ENCODE measurements at regions not wholly inside any gene's neighbourhood (a gene's known extent, or its start where the extent isn't known, plus 50 kb on each side); places are given as distances from the start of the nearest gene placed in this dataset.
"Not testable (repeated sequence)": the region's sequence is repeated elsewhere in the genome, so short reads cannot be mapped to it uniquely, and the experiment has no call there.

DNA sequence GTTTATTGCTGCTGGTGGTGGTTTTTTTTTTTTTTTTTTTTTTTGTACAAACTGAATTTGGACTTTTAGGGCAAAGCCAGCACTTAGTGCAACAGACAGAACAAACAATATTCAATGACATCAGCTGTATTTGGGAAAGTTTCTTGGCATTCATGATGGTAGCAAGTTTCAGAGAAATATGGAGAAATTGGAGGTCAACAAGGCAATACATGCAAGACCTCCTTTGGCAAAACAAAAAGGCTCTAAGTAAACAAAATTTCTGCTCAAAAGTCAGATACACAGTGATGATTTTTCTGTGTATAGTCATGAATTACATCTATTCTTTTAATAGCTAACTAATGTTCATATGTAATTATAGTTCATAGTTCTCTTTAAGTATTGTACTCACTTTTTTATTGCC is 612.5 kb upstream of the LUZP2 start:
- Histone ChIP-seq H4K20me1 (ENCODE audit: insufficient read depth, low read length) (no peaks in the 10 kb centered on the region), H3K36me3 (replicated peaks; ENCODE audit: low read depth, low read length) (no peaks in the 10 kb centered on the region), H2AFZ (ENCODE audit: low read depth, low read length) (no peak overlapping the region), H3K4me3 (ENCODE audit: low read length) (no peak overlapping the region), H3K4me1 (ENCODE audit: low read length) (no peaks in the 10 kb centered on the region), H3K9me3 (ENCODE audit: insufficient read depth, low read length) (no peaks in the 10 kb centered on the region), H3K27me3 (ENCODE audit: low read depth, low read length) (no peaks in the 10 kb centered on the region), H3K27ac (ENCODE audit: low read length) (no peak overlapping the region), H3K9ac (ENCODE audit: low read length) (no peak overlapping the region), H3K79me2 (ENCODE audit: low read length) (no peaks in the 10 kb centered on the region), H3K4me2 (ENCODE audit: low read length) (no peak overlapping the region)
- no peak for TF ChIP-seq EZH2phosphoT487 (IDR thresholded peaks at IDR 0.05; ENCODE audit: low read depth)
- TF ChIP-seq, protein P1, sequence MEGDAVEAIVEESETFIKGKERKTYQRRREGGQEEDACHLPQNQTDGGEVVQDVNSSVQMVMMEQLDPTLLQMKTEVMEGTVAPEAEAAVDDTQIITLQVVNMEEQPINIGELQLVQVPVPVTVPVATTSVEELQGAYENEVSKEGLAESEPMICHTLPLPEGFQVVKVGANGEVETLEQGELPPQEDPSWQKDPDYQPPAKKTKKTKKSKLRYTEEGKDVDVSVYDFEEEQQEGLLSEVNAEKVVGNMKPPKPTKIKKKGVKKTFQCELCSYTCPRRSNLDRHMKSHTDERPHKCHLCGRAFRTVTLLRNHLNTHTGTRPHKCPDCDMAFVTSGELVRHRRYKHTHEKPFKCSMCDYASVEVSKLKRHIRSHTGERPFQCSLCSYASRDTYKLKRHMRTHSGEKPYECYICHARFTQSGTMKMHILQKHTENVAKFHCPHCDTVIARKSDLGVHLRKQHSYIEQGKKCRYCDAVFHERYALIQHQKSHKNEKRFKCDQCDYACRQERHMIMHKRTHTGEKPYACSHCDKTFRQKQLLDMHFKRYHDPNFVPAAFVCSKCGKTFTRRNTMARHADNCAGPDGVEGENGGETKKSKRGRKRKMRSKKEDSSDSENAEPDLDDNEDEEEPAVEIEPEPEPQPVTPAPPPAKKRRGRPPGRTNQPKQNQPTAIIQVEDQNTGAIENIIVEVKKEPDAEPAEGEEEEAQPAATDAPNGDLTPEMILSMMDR (IDR thresholded peaks at IDR 0.05; ENCODE audit: low read depth, low read length), result no peak

DNA sequence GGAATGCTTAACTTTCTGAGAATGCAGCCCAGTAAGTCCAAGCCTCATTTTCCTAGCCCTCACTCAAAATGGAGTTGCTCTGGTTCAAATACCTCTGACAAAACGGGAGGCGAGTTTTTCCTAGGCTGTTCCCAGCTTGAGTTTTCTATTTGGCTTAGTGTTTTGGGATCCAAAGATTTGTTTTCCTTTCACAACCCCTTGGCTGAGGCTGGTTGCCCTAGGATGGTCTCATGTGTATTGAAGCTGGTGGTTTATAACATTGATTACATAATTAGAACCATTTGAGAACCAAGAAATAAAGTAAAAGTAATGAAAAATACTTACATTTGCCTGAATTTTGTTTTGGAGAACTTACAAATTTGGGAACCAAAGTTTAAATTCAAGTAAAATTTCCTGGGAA is 611.1 kb upstream of the LUZP2 start:
- H3K36me3 ChIP-seq (replicated peaks; ENCODE audit: low read depth, low read length), result no peaks in the 10 kb centered on the region

DNA sequence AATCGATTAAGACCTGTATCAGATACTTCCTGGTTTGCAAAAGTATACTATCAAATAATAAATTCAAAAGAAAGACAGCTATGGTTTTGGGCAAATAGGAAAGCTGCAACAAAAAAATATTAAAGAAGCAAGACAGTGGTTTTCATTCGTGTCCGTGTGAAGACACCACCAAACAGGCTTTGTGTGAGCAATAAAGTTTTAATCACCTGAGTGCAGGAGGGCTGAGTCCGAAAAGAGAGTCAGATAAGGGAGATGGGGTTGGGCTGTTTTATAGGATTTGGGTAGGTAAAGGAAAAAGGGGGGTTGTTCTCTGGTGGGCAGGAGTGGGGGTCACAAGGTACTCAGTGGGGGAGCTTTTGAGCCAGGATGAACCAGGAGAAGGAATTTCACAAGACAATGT is 609.7 kb upstream of the LUZP2 start:
- not testable (repeated sequence) for H3K4me3 ChIP-seq (ENCODE audit: low read length); H3K36me3 ChIP-seq (replicated peaks; ENCODE audit: low read depth, low read length); H3K27me3 ChIP-seq (ENCODE audit: low read depth, low read length); H3K9ac ChIP-seq (ENCODE audit: low read length); H3K9me3 ChIP-seq (ENCODE audit: insufficient read depth, low read length); H4K20me1 ChIP-seq (ENCODE audit: insufficient read depth, low read length); H3K27ac ChIP-seq (ENCODE audit: low read length); H3K4me1 ChIP-seq (ENCODE audit: low read length); H3K4me2 ChIP-seq (ENCODE audit: low read length); H3K79me2 ChIP-seq (ENCODE audit: low read length); H2AFZ ChIP-seq (ENCODE audit: low read depth, low read length)

More for the DNA sequence above, 611.1 kb upstream of the LUZP2 start:
- Histone ChIP-seq H3K27me3 (ENCODE audit: low read depth, low read length) (no peaks in the 10 kb centered on the region), H3K79me2 (ENCODE audit: low read length) (no peaks in the 10 kb centered on the region), H4K20me1 (ENCODE audit: insufficient read depth, low read length) (no peaks in the 10 kb centered on the region), H3K4me1 (ENCODE audit: low read length) (no peaks in the 10 kb centered on the region), H3K4me3 (ENCODE audit: low read length) (no peak overlapping the region), H3K4me2 (ENCODE audit: low read length) (no peak overlapping the region), H3K9ac (ENCODE audit: low read length) (no peak overlapping the region), H3K9me3 (ENCODE audit: insufficient read depth, low read length) (no peaks in the 10 kb centered on the region), H2AFZ (ENCODE audit: low read depth, low read length) (no peak overlapping the region), H3K27ac (ENCODE audit: low read length) (no peak overlapping the region)
- TF ChIP-seq, protein P1 (IDR thresholded peaks at IDR 0.05; ENCODE audit: low read depth, low read length), result no peak
- TF ChIP-seq EZH2phosphoT487 (IDR thresholded peaks at IDR 0.05; ENCODE audit: low read depth), result no peak

DNA sequence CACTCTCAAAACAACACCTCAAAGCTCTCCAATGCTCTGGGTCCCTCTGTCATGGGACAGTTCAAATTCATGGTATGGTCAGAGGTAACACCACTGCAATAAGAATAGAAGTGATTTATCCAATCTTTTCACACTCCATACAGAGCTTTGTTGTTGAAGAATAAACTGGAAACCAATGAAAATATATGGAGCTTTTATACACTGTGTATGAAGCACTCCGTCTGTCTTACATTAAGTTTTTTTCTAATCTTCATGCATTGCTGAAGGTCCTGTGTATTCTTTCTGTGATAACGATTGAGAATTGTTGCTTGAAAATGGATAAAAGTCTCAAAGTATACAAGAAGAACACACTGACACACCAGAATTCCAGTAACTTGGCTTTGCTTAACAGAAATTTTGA is 603.7 kb upstream of the LUZP2 start:
- Histone ChIP-seq H3K4me3 (ENCODE audit: low read length) (no peak overlapping the region), H3K4me1 (ENCODE audit: low read length) (peaks cover 4% of the 10 kb centered on the region; the same call in 1 of the 2 replicates), H4K20me1 (ENCODE audit: insufficient read depth, low read length) (no peaks in the 10 kb centered on the region)

More for the DNA sequence above, 603.7 kb upstream of the LUZP2 start:
- Histone ChIP-seq H3K79me2 (ENCODE audit: low read length) (no peaks in the 10 kb centered on the region), H3K27ac (ENCODE audit: low read length) (no peak overlapping the region), H3K27me3 (ENCODE audit: low read depth, low read length) (no peaks in the 10 kb centered on the region), H2AFZ (ENCODE audit: low read depth, low read length) (no peak overlapping the region), H3K9ac (ENCODE audit: low read length) (no peak overlapping the region), H3K4me2 (ENCODE audit: low read length) (no peak overlapping the region), H3K36me3 (replicated peaks; ENCODE audit: low read depth, low read length) (no peaks in the 10 kb centered on the region), H3K9me3 (ENCODE audit: insufficient read depth, low read length) (no peaks in the 10 kb centered on the region)
- TF ChIP-seq, protein P1 (IDR thresholded peaks at IDR 0.05; ENCODE audit: low read depth, low read length), result no peak
- TF ChIP-seq EZH2phosphoT487 (IDR thresholded peaks at IDR 0.05; ENCODE audit: low read depth), result no peak
